MCF 10A (cell line): ENCODE measurements at regions not wholly inside any gene's neighbourhood (a gene's known extent, or its start where the extent isn't known, plus 50 kb on each side); places are given as distances from the start of the nearest gene placed in this dataset.

Experiments used
- BruUV-seq: library from RNA; stranded (reverse); fragments of 400-500 nt; replicated peaks from 2 replicates; lab custom pipeline; 2021; lab: Mats Ljungman, UMichigan
- CTCF ChIA-PET: fragments of 300-600 bp; sonication (Branson Sonifier 250); formaldehyde crosslinking; extraction: SDS; loops from one replicate; lab custom pipeline; 2021; ENCODE audit warnings: antibody characterized with exemption, inconsistent platforms; lab: Yijun Ruan, JAX
- POLR2A ChIA-PET: fragments of 300-600, 350-650 bp; sonication (Branson Sonifier 250); formaldehyde crosslinking; extraction: SDS; loops from one replicate; lab custom pipeline; 2020; ENCODE audit warnings: antibody characterized with exemption, inconsistent platforms; lab: Yijun Ruan, JAX
- DNase-seq: peaks from one replicate; pipeline ENCODE4 v3.0.0-alpha.2; 2018; ENCODE audit not compliant: unreplicated experiment
- H3K27ac Mint-ChIP-seq: one replicate; pipeline ENCODE4 v1.8.0; 2022; ENCODE audit warnings: mild to moderate bottlenecking, low read depth, mixed read lengths; ENCODE audit not compliant: unreplicated experiment
- H3K27me3 Mint-ChIP-seq: one replicate; pipeline ENCODE4 v1.8.0; 2022; ENCODE audit warnings: mixed read lengths; ENCODE audit not compliant: insufficient read depth, unreplicated experiment
- H3K36me3 Mint-ChIP-seq: one replicate; pipeline ENCODE4 v1.8.0; 2022; ENCODE audit warnings: mild to moderate bottlenecking, moderate library complexity, mixed read lengths; ENCODE audit not compliant: insufficient read depth, unreplicated experiment
- H3K4me1 Mint-ChIP-seq: one replicate; pipeline ENCODE4 v1.8.0; 2022; ENCODE audit warnings: mixed read lengths; ENCODE audit not compliant: insufficient read depth, unreplicated experiment
- H3K4me3 Mint-ChIP-seq: one replicate; pipeline ENCODE4 v1.8.0; 2022; ENCODE audit warnings: mild to moderate bottlenecking, moderate library complexity, mixed read lengths; ENCODE audit not compliant: unreplicated experiment
- H3K9me3 Mint-ChIP-seq: one replicate; pipeline ENCODE4 v1.8.0; 2022; ENCODE audit warnings: mixed read lengths; ENCODE audit not compliant: unreplicated experiment
- intact Hi-C: fragments of 100-400 bp; cut with micrococcal nuclease; formaldehyde crosslinking; loops from 2 replicates; pipeline ENCODE4 v1.14.1; 2022
- TF ChIP-seq, protein P1 (sequence below): fragments of 200-600 bp; IDR thresholded peaks from one replicate; pipeline ENCODE4 v1.8.0; 2022; ENCODE audit warnings: antibody characterized with exemption, mild to moderate bottlenecking; ENCODE audit not compliant: unreplicated experiment

GRCh38 chr3:59483191-59483590, 433.4 kb upstream of the CFAP20DC start:
- CTCF ChIA-PET: interaction anchor here (0.6 kb wide), 1 partner anchor 457 kb away, joined by 3 read pairs; no protein-coding TSS in a partner anchor

DNA sequence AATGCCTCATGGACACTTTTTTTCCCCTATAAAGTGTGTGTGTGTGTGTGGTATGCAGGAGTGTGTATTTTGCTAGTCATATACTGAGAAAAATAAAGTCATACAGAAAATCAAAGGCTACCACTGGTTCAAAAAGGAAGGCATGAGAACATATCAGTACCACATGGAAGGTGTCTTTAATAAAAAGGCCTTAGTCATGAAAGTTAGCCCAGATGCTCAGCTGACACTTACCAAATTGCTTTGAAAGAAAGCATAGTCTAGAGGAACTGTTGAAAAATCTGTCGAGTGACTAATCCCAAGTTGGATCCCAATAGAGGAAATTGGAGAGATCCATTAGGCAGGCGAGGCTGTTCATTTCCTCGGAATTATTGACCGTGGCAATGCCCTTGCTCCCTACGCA, 432.9 kb upstream of the CFAP20DC start:
- TF ChIP-seq, protein P1, sequence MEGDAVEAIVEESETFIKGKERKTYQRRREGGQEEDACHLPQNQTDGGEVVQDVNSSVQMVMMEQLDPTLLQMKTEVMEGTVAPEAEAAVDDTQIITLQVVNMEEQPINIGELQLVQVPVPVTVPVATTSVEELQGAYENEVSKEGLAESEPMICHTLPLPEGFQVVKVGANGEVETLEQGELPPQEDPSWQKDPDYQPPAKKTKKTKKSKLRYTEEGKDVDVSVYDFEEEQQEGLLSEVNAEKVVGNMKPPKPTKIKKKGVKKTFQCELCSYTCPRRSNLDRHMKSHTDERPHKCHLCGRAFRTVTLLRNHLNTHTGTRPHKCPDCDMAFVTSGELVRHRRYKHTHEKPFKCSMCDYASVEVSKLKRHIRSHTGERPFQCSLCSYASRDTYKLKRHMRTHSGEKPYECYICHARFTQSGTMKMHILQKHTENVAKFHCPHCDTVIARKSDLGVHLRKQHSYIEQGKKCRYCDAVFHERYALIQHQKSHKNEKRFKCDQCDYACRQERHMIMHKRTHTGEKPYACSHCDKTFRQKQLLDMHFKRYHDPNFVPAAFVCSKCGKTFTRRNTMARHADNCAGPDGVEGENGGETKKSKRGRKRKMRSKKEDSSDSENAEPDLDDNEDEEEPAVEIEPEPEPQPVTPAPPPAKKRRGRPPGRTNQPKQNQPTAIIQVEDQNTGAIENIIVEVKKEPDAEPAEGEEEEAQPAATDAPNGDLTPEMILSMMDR: no peak
- intact Hi-C loops: loop anchor here (5.0 kb wide), 1 partner anchor 75 kb away; no protein-coding TSS in a partner anchor
- POLR2A ChIA-PET: interaction anchor here (0.6 kb wide), 1 partner anchor 83 kb away, joined by 3 read pairs; no protein-coding TSS in a partner anchor
- no peaks in the 10 kb centered on the region for H3K27me3 Mint-ChIP-seq
- CTCF ChIA-PET: interaction anchor here (0.6 to 0.9 kb wide), 2 partner anchors 255 to 457 kb away, joined by 3 to 4 read pairs; no protein-coding TSS in a partner anchor
- no TSS peak for BruUV-seq
- no peaks in the 10 kb centered on the region for H3K36me3 Mint-ChIP-seq
- H3K4me1 Mint-ChIP-seq: peaks cover 25% of the 10 kb centered on the region
- DNase-seq: no peak
- no peak overlapping the region for H3K27ac Mint-ChIP-seq
- H3K9me3 Mint-ChIP-seq: no peaks in the 10 kb centered on the region
- no peak overlapping the region for H3K4me3 Mint-ChIP-seq

More at GRCh38 chr3:59483191-59483590, 433.4 kb upstream of the CFAP20DC start:
- POLR2A ChIA-PET: no interaction called here
- DNase-seq: no peak
- Mint-ChIP-seq H3K4me3 (no peak overlapping the region), H3K27me3 (no peaks in the 10 kb centered on the region), H3K36me3 (no peaks in the 10 kb centered on the region), H3K9me3 (no peaks in the 10 kb centered on the region), H3K4me1 (peaks cover 25% of the 10 kb centered on the region), H3K27ac (no peak overlapping the region)
- intact Hi-C loops: loop anchor here (5.0 kb wide), 1 partner anchor 74 kb away; no protein-coding TSS in a partner anchor
- no TSS peak for BruUV-seq
- TF ChIP-seq, protein P1: no peak

- Mint-ChIP-seq H3K27me3 (no peaks in the 10 kb centered on the region), H3K4me3 (no peak overlapping the region), H3K4me1 (peaks cover 25% of the 10 kb centered on the region), H3K27ac (peak overlapping the region; percentile 49), H3K36me3 (no peaks in the 10 kb centered on the region), H3K9me3 (no peaks in the 10 kb centered on the region)
- no TSS peak for BruUV-seq
- intact Hi-C loops: loop anchor here (5.0 kb wide), 1 partner anchor 75 kb away; no protein-coding TSS in a partner anchor
- no peak for DNase-seq
- POLR2A ChIA-PET: interaction anchor here (0.6 kb wide), 2 partner anchors 84 to 1089 kb away, joined by 3 to 5 read pairs; no protein-coding TSS in a partner anchor
- TF ChIP-seq, protein P1: no peak
- CTCF ChIA-PET: interaction anchor here (0.6 to 0.9 kb wide), 3 partner anchors 256 to 487 kb away, joined by 3 to 4 read pairs (median 3); no protein-coding TSS in a partner anchor
These were observed 432.1 kb upstream of the CFAP20DC start for GRCh38 chr3:59481776-59482400.

DNA sequence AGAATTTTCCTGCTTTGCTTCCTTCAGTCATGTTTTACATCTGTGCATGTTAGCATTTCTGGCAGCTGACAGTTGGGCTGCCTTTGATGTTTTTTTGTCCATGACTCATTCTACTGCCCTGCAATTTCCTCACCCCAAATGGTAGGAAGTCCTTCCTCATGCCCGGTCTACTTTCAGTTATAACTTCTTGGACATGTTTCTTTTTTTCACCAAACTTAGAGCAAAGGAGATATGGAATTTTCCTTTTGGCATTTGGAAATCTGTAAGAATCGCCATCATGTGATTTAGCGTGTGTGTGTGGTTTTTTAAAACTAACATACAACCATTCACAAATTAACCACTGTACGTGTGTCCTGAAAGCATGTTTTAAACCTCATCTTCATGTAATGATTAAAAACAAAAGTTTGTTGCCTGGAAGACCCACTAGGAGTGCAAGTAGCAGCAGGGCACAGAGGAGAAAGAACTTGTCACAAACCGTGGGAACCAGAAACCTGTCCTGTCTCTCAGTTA, 430.7 kb upstream of the CFAP20DC start:
- Mint-ChIP-seq H3K4me3 (peak overlapping the region; percentile 38), H3K9me3 (no peaks in the 10 kb centered on the region), H3K27ac (peak overlapping the region; percentile 55), H3K27me3 (no peaks in the 10 kb centered on the region), H3K4me1 (peaks cover 25% of the 10 kb centered on the region), H3K36me3 (no peaks in the 10 kb centered on the region)
- TF ChIP-seq, protein P1: no peak
- ChIA-PET CTCF (no interaction called here), POLR2A (interaction anchor here (1.0 kb wide), 1 partner anchor 79 kb away, joined by 3 read pairs; no protein-coding TSS in a partner anchor)
- intact Hi-C loops: loop anchor here (5.0 kb wide), 1 partner anchor 77 kb away; no protein-coding TSS in a partner anchor
- no TSS peak for BruUV-seq
- DNase-seq: peak; percentile 75
